ENCODE measurements at regions not wholly inside any gene's neighbourhood (a gene's known extent, or its start where the extent isn't known, plus 50 kb on each side); places are given as distances from the start of the nearest gene placed in this dataset.

DNA sequence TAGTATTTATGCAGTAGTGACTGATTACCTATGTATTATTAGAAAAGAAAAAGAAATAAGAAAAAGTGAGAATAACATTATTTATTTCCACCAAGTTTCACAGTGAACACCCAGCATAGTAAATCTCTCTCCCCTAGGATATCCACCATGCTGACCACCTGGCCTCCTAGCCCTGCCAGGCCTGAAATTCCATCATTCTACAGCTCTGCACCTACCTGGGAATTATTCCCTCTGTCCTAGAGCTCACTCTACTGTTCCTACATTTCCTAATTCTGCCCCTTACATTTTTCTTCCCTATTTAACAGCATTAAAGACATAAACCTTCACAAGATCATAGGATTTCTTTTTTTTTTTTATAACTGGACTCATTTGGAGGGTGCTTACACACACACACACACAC lies 525.3 kb upstream of the PPP2R3A start:
- H3K36me3 ChIP-seq = no peaks in the 10 kb centered on the region
- no peak overlapping the region for H3K27ac ChIP-seq
- TF ChIP-seq Cebpa-rat (IDR thresholded peaks at IDR 0.05) = no peak
- H3K9ac ChIP-seq = no peak overlapping the region
- H3K4me3 ChIP-seq = no peak overlapping the region
- no peaks in the 10 kb centered on the region for H3K27me3 ChIP-seq
- H4K20me1 ChIP-seq = no peaks in the 10 kb centered on the region
- peaks cover 0 to 39% (median 25%) of the 10 kb centered on the region in 10 experiments; a peak in 16 of 20 replicates for H3K4me1 ChIP-seq
- 0 out of 22 replicates have a peak overlapping the region, but pooled peaks of 2 of the 11 experiments have one; percentile 2 to 17 for H3K4me2 ChIP-seq
- H3K9me3 ChIP-seq (replicated peaks in 1 of 11) = peaks cover 0 to 14% (median 0%) of the 10 kb centered on the region in 11 experiments; a peak in 5 of 22 replicates

- H3K27ac ChIP-seq = no peak overlapping the region
- no peaks in the 10 kb centered on the region for H3K27me3 ChIP-seq
- H3K4me3 ChIP-seq = no peak overlapping the region
- H3K36me3 ChIP-seq = no peaks in the 10 kb centered on the region
- no peak for TF ChIP-seq Cebpa-rat (IDR thresholded peaks at IDR 0.05)
- H3K4me1 ChIP-seq = peaks cover 0 to 39% (median 26%) of the 10 kb centered on the region in 10 experiments; a peak in 16 of 20 replicates
- H3K4me2 ChIP-seq = peak overlapping the region in 3 of 11 experiments; percentile 2 to 28 (median 17); a peak in 3 of 22 replicates
- peaks cover 0 to 14% (median 0%) of the 10 kb centered on the region in 11 experiments; a peak in 5 of 22 replicates for H3K9me3 ChIP-seq (replicated peaks in 1 of 11)
- no peak overlapping the region for H3K9ac ChIP-seq
- no peaks in the 10 kb centered on the region for H4K20me1 ChIP-seq
These were observed 524.8 kb upstream of the PPP2R3A start for GRCh38 chr3:135440746-135441145.

DNA sequence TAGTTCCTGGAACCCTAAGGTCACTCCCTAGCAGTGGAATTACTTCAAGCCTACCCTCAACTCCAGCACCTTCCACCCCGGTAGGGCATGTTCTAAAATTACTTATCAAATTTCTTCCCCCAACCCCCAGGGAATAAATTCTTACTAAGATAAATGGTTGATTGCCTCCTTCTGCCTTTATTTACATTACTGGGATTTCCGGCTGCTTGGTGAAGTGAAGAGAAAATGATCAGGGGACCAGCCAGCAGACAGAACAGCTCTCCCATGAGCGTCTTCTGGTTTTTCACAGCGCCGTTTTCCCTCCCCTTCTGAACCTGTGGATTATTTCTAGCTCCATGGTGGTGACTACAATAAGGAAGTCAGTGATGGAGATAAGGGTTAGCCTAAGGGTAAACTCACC lies 521.5 kb upstream of the PPP2R3A start:
- Histone ChIP-seq H3K9me3 (replicated peaks in 1 of 11) (peaks cover 0 to 8% (median 0%) of the 10 kb centered on the region in 11 experiments; a peak in 3 of 22 replicates), H3K36me3 (no peaks in the 10 kb centered on the region), H3K4me1 (peaks cover 2 to 68% (median 49%) of the 10 kb centered on the region in 10 experiments; a peak in 18 of 20 replicates), H3K4me2 (peak overlapping the region in 10 of 11 experiments; percentile 31 to 82 (median 72); a peak in 19 of 22 replicates), H3K27me3 (no peaks in the 10 kb centered on the region), H4K20me1 (no peaks in the 10 kb centered on the region), H3K9ac (peak overlapping the region in 1 of 11 experiments; percentile 15; a peak in 1 of 22 replicates), H3K27ac (peak overlapping the region in 3 of 11 experiments; percentile 11 to 65 (median 45); a peak in 5 of 22 replicates), H3K4me3 (no peak overlapping the region)
- no peak for TF ChIP-seq Cebpa-rat (IDR thresholded peaks at IDR 0.05)

DNA sequence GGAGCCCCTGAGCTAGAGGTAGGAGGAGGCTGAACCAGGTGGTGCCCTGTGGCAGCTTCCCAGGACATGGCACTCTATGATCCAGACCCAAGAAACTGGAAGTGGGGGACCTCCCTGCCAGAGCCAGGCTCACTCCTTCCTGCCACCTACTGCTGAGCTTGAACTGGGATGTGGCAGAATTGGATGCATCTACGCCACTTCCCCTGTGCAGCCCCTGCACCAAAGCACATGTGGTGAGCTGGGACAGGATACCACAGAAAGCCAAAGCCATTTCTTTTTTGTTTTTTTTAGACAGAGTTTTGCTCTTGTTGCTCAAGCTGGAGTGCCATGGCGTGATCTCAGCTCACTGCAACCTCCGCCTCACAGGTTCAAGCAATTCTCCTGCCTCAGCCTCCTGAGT lies 518.0 kb upstream of the PPP2R3A start:
- peak overlapping the region in 10 of 11 experiments; percentile 0 to 83 (median 72); a peak in 18 of 22 replicates for H3K4me2 ChIP-seq
- H3K36me3 ChIP-seq = no peaks in the 10 kb centered on the region
- H3K9me3 ChIP-seq (replicated peaks in 1 of 11) = peaks cover 0 to 7% (median 0%) of the 10 kb centered on the region in 11 experiments; a peak in 2 of 22 replicates
- peak overlapping the region in 4 of 11 experiments; percentile 44 to 57 (median 50); a peak in 5 of 22 replicates for H3K9ac ChIP-seq
- no peaks in the 10 kb centered on the region for H4K20me1 ChIP-seq
- H3K27ac ChIP-seq = peak overlapping the region in 6 of 11 experiments; percentile 51 to 82 (median 74); a peak in 12 of 22 replicates
- peak in 1 of 11 experiments; percentile 43; a peak in 1 of 22 replicates for TF ChIP-seq Cebpa-rat (IDR thresholded peaks at IDR 0.05)
- no peaks in the 10 kb centered on the region for H3K27me3 ChIP-seq
- H3K4me1 ChIP-seq = peaks cover 25 to 76% (median 54%) of the 10 kb centered on the region in 10 experiments
- no peak overlapping the region for H3K4me3 ChIP-seq

DNA sequence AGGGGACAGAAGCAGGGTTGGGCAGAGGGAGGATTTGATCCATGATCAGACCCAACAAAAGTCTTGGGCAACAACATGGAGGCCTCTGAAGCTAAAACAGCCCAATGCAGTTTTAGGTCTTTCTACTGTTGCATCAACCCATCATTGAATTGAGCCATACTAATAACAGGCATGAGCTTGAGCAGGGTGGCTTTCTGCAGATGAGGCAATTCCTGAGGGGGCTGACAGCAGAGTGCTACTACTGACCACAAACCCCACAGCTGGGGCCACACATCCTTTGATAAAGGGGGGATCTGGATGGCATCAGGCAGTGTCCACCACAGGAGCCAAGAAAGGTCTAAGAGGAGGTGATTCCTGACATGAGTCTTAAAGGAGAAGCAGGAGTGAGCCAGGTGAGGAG lies 517.0 kb upstream of the PPP2R3A start:
- Histone ChIP-seq H3K9ac (peak overlapping the region in 3 of 11 experiments; percentile 15 to 57 (median 44); a peak in 3 of 22 replicates), H3K27me3 (no peaks in the 10 kb centered on the region), H3K4me1 (peaks cover 25 to 65% (median 48%) of the 10 kb centered on the region in 10 experiments), H3K4me3 (no peak overlapping the region), H4K20me1 (no peaks in the 10 kb centered on the region), H3K36me3 (no peaks in the 10 kb centered on the region), H3K27ac (peak overlapping the region in 8 of 11 experiments; percentile 27 to 82 (median 65); a peak in 14 of 22 replicates), H3K9me3 (replicated peaks in 1 of 11) (no peaks in the 10 kb centered on the region), H3K4me2 (peak overlapping the region; percentile 14 to 83 (median 68); a peak in 20 of 22 replicates)
- peak in 8 of 11 experiments; percentile 20 to 94 (median 70); a peak in 10 of 22 replicates for TF ChIP-seq Cebpa-rat (IDR thresholded peaks at IDR 0.05)

DNA sequence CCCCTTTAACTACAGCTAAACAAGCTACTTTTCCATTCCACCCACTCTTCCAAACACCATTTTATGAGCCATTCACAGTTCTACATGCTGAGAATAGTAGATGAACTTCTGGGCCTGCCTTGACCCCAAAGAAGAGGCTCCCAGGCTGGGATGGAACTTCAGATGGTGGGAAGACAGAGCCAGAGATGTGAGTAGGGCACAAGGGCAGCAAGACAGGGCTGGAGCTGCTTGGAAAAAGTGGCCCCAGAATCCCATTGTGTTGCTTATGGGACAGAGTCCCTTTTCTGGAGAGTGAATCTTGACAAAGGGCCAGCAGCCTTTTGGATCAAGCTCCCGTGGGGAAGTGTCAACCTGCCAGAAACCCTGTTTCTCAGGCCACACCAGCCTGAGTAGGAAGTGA lies 516.5 kb upstream of the PPP2R3A start:
- Histone ChIP-seq H3K27ac (peak overlapping the region in 4 of 11 experiments; percentile 51 to 82 (median 69); a peak in 7 of 22 replicates), H3K4me3 (no peak overlapping the region), H3K4me1 (peaks cover 25 to 60% (median 44%) of the 10 kb centered on the region in 10 experiments), H3K36me3 (no peaks in the 10 kb centered on the region), H3K9me3 (replicated peaks in 1 of 11) (no peaks in the 10 kb centered on the region), H3K4me2 (peak overlapping the region in 10 of 11 experiments; percentile 14 to 83 (median 72); a peak in 19 of 22 replicates), H3K9ac (0 out of 22 replicates have a peak overlapping the region, but pooled peaks of 1 of the 11 experiments have one; percentile 15), H4K20me1 (no peaks in the 10 kb centered on the region), H3K27me3 (no peaks in the 10 kb centered on the region)
- no peak for TF ChIP-seq Cebpa-rat (IDR thresholded peaks at IDR 0.05)

DNA sequence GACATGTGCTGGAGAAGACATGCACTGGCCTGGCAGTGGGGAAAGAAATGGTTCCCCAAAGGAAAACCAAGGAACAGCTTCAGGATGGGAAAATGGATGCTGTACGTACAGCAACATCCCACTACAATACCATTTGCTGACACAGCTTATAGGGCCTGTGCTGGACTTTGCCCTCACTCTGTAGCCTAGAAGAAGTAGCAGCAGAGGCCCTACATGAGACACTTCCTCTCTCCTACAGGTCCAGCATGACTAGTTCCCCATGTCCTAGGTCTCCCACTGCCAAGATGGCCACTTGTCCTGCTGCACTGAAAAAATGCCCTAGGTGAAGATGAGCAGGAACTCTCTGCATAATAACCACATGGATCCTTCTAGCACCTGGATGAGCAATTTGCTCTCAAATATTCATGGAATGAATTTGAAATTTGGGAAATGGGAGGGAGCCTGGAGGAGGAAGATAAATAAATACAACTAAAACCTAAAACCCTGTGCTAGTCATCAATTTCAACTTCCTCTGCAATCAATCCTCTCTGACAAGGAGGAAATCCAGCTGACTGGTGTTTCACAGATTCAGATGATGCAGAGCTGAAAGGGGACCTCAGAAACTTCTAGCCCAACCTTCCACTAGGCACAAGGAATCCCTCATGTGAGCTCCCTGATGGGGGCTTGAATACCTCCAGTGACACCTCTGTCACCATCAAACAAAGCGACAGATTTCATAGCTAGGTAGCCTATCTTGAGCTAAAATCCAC lies 514.3 kb upstream of the PPP2R3A start:
- Histone ChIP-seq H3K9me3 (replicated peaks in 1 of 11) (no peaks in the 10 kb centered on the region; a peak in 1 of 22 replicates), H3K4me2 (peak overlapping the region in 10 of 11 experiments; percentile 5 to 68 (median 19); a peak in 11 of 22 replicates), H3K27me3 (no peaks in the 10 kb centered on the region), H3K27ac (no peak overlapping the region), H3K36me3 (no peaks in the 10 kb centered on the region), H3K4me1 (peaks cover 25 to 47% (median 34%) of the 10 kb centered on the region in 10 experiments), H4K20me1 (no peaks in the 10 kb centered on the region), H3K9ac (no peak overlapping the region), H3K4me3 (no peak overlapping the region)
- no peak for TF ChIP-seq Cebpa-rat (IDR thresholded peaks at IDR 0.05)

- Histone ChIP-seq H3K9ac (no peak overlapping the region), H3K27me3 (no peaks in the 10 kb centered on the region), H3K4me1 (peaks cover 16 to 30% (median 22%) of the 10 kb centered on the region in 10 experiments), H3K36me3 (no peaks in the 10 kb centered on the region), H4K20me1 (no peaks in the 10 kb centered on the region), H3K4me2 (no peak overlapping the region), H3K27ac (no peak overlapping the region), H3K4me3 (no peak overlapping the region), H3K9me3 (replicated peaks in 1 of 11) (no peaks in the 10 kb centered on the region; a peak in 1 of 22 replicates)
- no peak for TF ChIP-seq Cebpa-rat (IDR thresholded peaks at IDR 0.05)
These were observed 512.6 kb upstream of the PPP2R3A start for GRCh38 chr3:135452881-135453280.

DNA sequence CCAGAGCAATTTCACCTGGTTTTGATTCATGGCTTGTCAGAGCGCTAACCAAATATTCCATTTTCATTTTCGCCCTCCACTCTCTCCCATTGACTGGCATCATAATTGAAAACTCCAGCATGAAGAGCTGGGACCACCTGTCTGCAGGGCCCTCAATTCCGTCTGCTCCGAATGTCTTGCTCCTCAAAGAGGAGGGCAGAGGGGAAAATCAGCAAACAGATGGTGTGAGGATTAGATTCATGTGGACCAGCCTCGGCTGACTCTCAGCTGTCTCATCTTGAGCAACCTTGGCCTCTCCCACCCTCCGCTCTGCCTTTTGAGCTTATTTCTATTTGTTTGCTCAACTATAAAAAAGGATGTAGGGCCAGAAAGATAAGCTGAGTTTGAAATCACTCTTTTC lies 512.2 kb upstream of the PPP2R3A start:
- Histone ChIP-seq H3K9ac (no peak overlapping the region), H3K9me3 (replicated peaks in 1 of 11) (no peaks in the 10 kb centered on the region; a peak in 1 of 22 replicates), H3K4me2 (no peak overlapping the region), H3K27me3 (no peaks in the 10 kb centered on the region), H3K4me1 (peaks cover 12 to 26% (median 18%) of the 10 kb centered on the region in 10 experiments), H3K36me3 (no peaks in the 10 kb centered on the region), H3K4me3 (no peak overlapping the region), H3K27ac (no peak overlapping the region), H4K20me1 (no peaks in the 10 kb centered on the region)
- TF ChIP-seq Cebpa-rat (IDR thresholded peaks at IDR 0.05) = no peak
